Astrocyte of the spinal cord (primary cell): ENCODE measurements at regions not wholly inside any gene's neighbourhood (a gene's known extent, or its start where the extent isn't known, plus 50 kb on each side); places are given as distances from the start of the nearest gene placed in this dataset.

ENCODE experiments used
- DNase-seq: peaks from one replicate; pipeline ENCODE4 v3.0.0; 2011; ENCODE audit warnings: low read depth, low spot score
- H3K4me3 ChIP-seq: 2 replicates; pipeline ENCODE4 v1.5.1; 2011; ENCODE audit warnings: low read depth, mild to moderate bottlenecking, low read length, moderate library complexity
- in situ Hi-C: cut with HindIII; loops from 2 replicates; pipeline ENCODE4 v1.10.0; 2017; ENCODE audit warnings: low sequenced_read_pairs
- TF ChIP-seq, protein P1 (sequence below): IDR thresholded peaks from 2 replicates; pipeline ENCODE4 v1.5.1; 2012; ENCODE audit warnings: low read depth, mild to moderate bottlenecking, low read length, inconsistent platforms

DNA sequence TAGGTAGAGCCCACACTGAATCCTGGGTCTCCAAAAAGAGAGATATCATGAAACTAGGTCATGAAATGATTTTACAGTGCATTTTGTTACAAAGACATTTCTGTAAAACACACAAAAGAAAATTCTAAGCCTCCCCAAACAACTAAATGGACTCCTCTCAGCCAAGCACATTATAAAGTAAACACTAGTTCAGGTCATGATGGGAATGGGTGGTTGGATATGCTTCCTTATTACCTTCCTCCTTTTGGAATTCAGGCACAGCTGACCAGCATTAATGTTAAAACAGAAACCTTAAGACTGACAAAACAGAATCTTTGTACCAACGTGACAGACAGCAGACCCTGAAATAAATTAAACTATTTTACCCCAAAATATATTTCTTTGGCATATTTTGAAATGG is 87.9 kb upstream of the NPY2R start:
- DNase-seq, result no peak
- TF ChIP-seq, protein P1, sequence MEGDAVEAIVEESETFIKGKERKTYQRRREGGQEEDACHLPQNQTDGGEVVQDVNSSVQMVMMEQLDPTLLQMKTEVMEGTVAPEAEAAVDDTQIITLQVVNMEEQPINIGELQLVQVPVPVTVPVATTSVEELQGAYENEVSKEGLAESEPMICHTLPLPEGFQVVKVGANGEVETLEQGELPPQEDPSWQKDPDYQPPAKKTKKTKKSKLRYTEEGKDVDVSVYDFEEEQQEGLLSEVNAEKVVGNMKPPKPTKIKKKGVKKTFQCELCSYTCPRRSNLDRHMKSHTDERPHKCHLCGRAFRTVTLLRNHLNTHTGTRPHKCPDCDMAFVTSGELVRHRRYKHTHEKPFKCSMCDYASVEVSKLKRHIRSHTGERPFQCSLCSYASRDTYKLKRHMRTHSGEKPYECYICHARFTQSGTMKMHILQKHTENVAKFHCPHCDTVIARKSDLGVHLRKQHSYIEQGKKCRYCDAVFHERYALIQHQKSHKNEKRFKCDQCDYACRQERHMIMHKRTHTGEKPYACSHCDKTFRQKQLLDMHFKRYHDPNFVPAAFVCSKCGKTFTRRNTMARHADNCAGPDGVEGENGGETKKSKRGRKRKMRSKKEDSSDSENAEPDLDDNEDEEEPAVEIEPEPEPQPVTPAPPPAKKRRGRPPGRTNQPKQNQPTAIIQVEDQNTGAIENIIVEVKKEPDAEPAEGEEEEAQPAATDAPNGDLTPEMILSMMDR, result no peak
- in situ Hi-C loops, result no loop called here
- no peak overlapping the region for H3K4me3 ChIP-seq

DNA sequence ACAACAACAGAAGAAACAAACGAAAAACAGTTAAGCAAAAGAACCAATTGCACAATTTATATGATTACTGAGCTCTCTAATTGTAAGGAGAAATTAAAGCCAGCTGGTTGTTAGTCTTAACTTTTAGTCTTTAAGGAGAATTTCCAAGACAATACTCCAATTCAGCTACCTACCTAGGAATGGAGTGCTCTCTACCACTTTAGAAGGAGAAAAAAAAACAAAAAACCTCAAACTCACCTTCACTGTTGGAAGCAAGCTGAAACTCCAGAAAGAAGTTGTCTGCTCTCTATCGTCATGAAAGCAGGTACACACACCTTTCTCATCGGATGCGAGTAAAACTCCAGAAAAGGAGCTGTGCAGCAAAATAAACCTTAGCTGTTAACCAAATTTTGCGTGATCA is 86.1 kb upstream of the NPY2R start:
- no peak overlapping the region for H3K4me3 ChIP-seq
- in situ Hi-C loops, result no loop called here
- DNase-seq, result no peak
- TF ChIP-seq, protein P1, result no peak

DNA sequence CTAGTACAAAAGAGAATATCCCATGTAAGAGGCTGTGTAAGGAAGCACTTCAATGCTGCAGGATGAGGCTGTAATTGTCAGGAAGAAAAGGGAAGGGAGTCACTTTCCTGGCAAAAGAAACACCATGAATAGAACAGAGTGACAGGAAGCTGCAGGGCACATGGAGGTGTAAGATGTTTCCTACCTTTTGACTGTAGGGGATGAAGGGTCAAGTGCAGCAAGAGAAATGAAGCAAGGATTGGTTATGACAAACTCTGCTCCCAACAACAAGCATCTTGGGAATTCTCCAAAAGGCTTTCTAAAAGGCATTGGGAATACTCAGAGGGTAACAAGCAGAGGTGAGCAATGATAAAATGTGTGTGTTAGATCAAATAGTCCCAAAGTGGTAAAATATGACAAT is 74.3 kb upstream of the NPY2R start:
- H3K4me3 ChIP-seq, result no peak overlapping the region
- TF ChIP-seq, protein P1, result no peak
- in situ Hi-C loops, result no loop called here
- DNase-seq, result no peak

DNA sequence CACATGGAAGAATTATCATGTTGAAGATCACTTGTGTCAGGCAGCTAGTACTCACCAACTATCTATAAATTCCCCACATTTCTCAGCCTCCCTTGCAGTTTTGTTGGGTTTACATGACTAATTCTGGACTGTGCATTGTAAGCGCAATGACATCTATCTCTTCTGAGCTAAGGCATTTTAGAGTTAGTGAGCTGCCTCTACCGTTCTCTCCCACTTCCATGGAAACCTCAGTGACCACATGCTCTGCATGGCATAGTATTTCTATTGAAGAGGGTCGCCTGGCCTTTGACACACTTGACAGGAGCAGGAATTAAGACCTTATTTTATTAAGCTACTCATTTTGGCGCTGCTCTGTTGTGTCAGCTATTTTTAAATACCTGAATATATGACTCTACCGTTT is 67.5 kb upstream of the NPY2R start:
- TF ChIP-seq, protein P1, result no peak
- peak; percentile 2 for DNase-seq
- no peak overlapping the region for H3K4me3 ChIP-seq
- in situ Hi-C loops, result no loop called here

DNA sequence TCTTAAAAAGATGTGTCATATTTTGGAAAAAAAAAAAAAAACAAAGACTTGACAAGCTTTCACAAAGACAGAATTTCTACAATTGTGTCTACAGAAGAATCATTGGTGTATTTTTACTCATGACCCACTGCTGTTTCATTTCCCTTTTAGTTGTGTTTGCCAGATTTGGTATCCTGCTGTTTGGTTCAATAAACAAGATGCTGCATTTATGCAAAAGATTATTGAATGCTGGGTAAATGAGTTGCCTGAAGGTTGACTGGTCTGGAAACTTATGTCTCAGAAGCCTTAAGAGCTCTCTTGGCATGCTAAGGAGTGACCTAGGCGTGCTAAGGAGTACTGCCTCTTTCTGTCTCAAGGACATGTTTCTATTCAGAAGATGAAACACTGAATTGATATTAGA is 64.9 kb upstream of the NPY2R start:
- TF ChIP-seq, protein P1, result no peak
- DNase-seq, result no peak
- H3K4me3 ChIP-seq, result no peak overlapping the region
- in situ Hi-C loops, result no loop called here
